Brain microvascular endothelial cell (primary cell): ENCODE measurements at regions not wholly inside any gene's neighbourhood (a gene's known extent, or its start where the extent isn't known, plus 50 kb on each side); places are given as distances from the start of the nearest gene placed in this dataset.

Experiments used
- DNase-seq: peaks from one replicate; pipeline ENCODE4 v3.0.0-alpha.2; 2020
- H3K27ac ChIP-seq: fragments of 250-450 bp; sonication (Bioruptor Pico); 2 replicates; pipeline ENCODE4 v1.5.1; 2020; ENCODE audit warnings: mild to moderate bottlenecking, moderate library complexity
- H3K27me3 ChIP-seq: fragments of 250-450 bp; sonication (Bioruptor Pico); replicated peaks from 2 replicates; pipeline ENCODE4 v1.5.1; 2020; ENCODE audit warnings: mild to moderate bottlenecking
- H3K36me3 ChIP-seq: fragments of 250-450 bp; sonication (Bioruptor Pico); replicated peaks from 2 replicates; pipeline ENCODE4 v1.5.1; 2020; ENCODE audit warnings: mild to moderate bottlenecking
- H3K4me3 ChIP-seq: 2 replicates; pipeline ENCODE4 v1.5.1; 2011; ENCODE audit warnings: low read depth, mild to moderate bottlenecking, control low read depth, low read length, moderate library complexity
- CTCF ChIP-seq: IDR thresholded peaks from 2 replicates; pipeline ENCODE4 v1.5.1; 2011; ENCODE audit warnings: low read depth, mild to moderate bottlenecking, moderate library complexity, low read length, control low read depth, inconsistent platforms; ENCODE audit errors: missing control alignments
- in situ Hi-C: cut with HindIII; loops from 2 replicates; pipeline ENCODE4 v1.10.0; 2017; ENCODE audit warnings: low sequenced_read_pairs, low pct_ligation_motif_present

- no peak for TF ChIP-seq CTCF
- H3K4me3 ChIP-seq: no peak overlapping the region
- in situ Hi-C loops: no loop called here
These were observed 291.6 kb downstream of the MAP2K6 start for GRCh38 chr17:69706127-69706526.

GRCh38 chr17:69709441-69709840, 294.9 kb downstream of the MAP2K6 start:
- H3K27ac ChIP-seq: no peak overlapping the region
- no peaks in the 10 kb centered on the region for H3K27me3 ChIP-seq
- H3K4me3 ChIP-seq: no peak overlapping the region
- TF ChIP-seq CTCF: no peak
- no peaks in the 10 kb centered on the region for H3K36me3 ChIP-seq
- DNase-seq: no peak
- in situ Hi-C loops: no loop called here

More at GRCh38 chr17:69706127-69706526, 291.6 kb downstream of the MAP2K6 start:
- Histone ChIP-seq H3K27ac (no peak overlapping the region), H3K27me3 (no peaks in the 10 kb centered on the region), H3K36me3 (no peaks in the 10 kb centered on the region)
- no peak for DNase-seq

GRCh38 chr17:69710926-69711325, 296.4 kb downstream of the MAP2K6 start:
- H3K27ac ChIP-seq: no peak overlapping the region
- TF ChIP-seq CTCF: no peak
- H3K36me3 ChIP-seq: no peaks in the 10 kb centered on the region
- in situ Hi-C loops: no loop called here
- no peak for DNase-seq
- no peaks in the 10 kb centered on the region for H3K27me3 ChIP-seq
- H3K4me3 ChIP-seq: no peak overlapping the region

GRCh38 chr17:69711541-69711940, 297.0 kb downstream of the MAP2K6 start:
- no peaks in the 10 kb centered on the region for H3K36me3 ChIP-seq
- no peak overlapping the region for H3K27ac ChIP-seq
- no peak overlapping the region for H3K4me3 ChIP-seq
- no peak for TF ChIP-seq CTCF
- H3K27me3 ChIP-seq: no peaks in the 10 kb centered on the region
- no peak for DNase-seq
- in situ Hi-C loops: no loop called here

- H3K27ac ChIP-seq: no peak overlapping the region
- in situ Hi-C loops: no loop called here
- no peaks in the 10 kb centered on the region for H3K36me3 ChIP-seq
- H3K4me3 ChIP-seq: no peak overlapping the region
- H3K27me3 ChIP-seq: no peaks in the 10 kb centered on the region
- no peak for TF ChIP-seq CTCF
- DNase-seq: no peak
These were observed 298.4 kb downstream of the MAP2K6 start for GRCh38 chr17:69712801-69713311.

GRCh38 chr17:69713815-69714214, 299.3 kb downstream of the MAP2K6 start:
- Histone ChIP-seq H3K27me3 (no peaks in the 10 kb centered on the region), H3K4me3 (no peak overlapping the region), H3K36me3 (no peaks in the 10 kb centered on the region), H3K27ac (no peak overlapping the region)
- no peak for DNase-seq
- no peak for TF ChIP-seq CTCF
- in situ Hi-C loops: no loop called here
